ENCODE measurements at regions not wholly inside any gene's neighbourhood (a gene's known extent, or its start where the extent isn't known, plus 50 kb on each side); places are given as distances from the start of the nearest gene placed in this dataset.

DNA sequence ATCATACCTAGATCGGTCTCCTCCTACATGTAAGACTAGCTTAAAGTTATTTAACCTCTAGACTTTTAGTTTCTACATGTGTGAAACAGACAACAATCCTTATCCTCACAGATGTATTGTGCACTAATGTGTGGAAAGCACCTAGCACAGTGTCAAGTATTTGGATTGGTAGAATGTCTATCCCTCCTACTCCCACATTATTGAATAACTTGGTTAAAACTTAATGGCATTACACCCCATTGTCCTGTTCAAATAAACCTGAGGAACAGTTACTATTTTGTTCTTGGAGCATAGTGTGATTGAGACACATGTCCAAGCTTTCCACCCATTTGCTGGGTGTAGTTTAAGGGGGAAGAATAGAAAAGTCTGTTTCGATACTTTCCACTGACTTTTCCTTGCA lies 208.8 kb upstream of the JUN start:
- no peak for DNase-seq
- TF ChIP-seq, protein P1, sequence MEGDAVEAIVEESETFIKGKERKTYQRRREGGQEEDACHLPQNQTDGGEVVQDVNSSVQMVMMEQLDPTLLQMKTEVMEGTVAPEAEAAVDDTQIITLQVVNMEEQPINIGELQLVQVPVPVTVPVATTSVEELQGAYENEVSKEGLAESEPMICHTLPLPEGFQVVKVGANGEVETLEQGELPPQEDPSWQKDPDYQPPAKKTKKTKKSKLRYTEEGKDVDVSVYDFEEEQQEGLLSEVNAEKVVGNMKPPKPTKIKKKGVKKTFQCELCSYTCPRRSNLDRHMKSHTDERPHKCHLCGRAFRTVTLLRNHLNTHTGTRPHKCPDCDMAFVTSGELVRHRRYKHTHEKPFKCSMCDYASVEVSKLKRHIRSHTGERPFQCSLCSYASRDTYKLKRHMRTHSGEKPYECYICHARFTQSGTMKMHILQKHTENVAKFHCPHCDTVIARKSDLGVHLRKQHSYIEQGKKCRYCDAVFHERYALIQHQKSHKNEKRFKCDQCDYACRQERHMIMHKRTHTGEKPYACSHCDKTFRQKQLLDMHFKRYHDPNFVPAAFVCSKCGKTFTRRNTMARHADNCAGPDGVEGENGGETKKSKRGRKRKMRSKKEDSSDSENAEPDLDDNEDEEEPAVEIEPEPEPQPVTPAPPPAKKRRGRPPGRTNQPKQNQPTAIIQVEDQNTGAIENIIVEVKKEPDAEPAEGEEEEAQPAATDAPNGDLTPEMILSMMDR (conservative IDR thresholded peaks at IDR 0.05), result no peak
- Mint-ChIP-seq H3K4me1 (peaks cover 8% of the 10 kb centered on the region), H3K36me3 (ENCODE audit: low read depth) (no peaks in the 10 kb centered on the region), H3K9me3 (no peaks in the 10 kb centered on the region), H3K4me3 (no peak overlapping the region), H3K27ac (no peak overlapping the region), H3K27me3 (ENCODE audit: insufficient read depth) (peaks cover 55% of the 10 kb centered on the region)
- H3K9ac ChIP-seq (ENCODE audit: extremely low read depth, low read length, poor library complexity, severe bottlenecking), result no peak overlapping the region
- no peaks in the 10 kb centered on the region for H3K9me3 ChIP-seq (ENCODE audit: control insufficient read depth, low read length)
- H3K4me3 ChIP-seq (ENCODE audit: low read length), result no peak overlapping the region
- H3K36me3 ChIP-seq (ENCODE audit: control insufficient read depth, insufficient read depth, low read length), result no peaks in the 10 kb centered on the region
- H3K27me3 ChIP-seq (ENCODE audit: control insufficient read depth, insufficient read depth, low read length, poor library complexity, severe bottlenecking), result peaks cover 67% of the 10 kb centered on the region
- H3K27ac ChIP-seq (ENCODE audit: low read depth, low read length), result no peak overlapping the region
- WGBS, 2 experiments (ENCODE audit: insufficient coverage in 1 of 2, insufficient read length in 1 of 2), result 100% methylated on average over 2 of the region's 2 CpGs; no CpG with 5 or more reads in 1 of the 2 experiments
- H3K4me1 ChIP-seq (ENCODE audit: control insufficient read depth, insufficient read depth, low read length), result no peaks in the 10 kb centered on the region

DNA sequence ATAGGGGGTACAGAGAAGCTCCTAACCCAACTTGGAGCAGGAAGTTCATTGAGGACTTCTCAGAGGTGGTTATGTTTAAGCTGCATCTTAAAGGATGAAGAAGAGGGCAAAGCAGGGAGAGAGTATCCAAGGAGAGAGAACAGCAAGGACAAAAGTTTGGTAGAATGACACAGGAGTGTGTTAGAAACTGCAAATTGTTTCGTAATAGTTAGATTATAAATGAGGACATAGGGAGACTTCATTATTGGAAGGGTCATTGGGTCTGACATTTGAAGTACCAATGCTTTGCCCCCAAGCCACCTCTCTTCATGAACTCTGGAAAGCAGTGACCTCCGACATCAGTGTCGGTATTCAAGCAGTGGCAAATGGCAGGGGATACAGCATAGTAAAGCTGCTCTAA lies 209.6 kb upstream of the JUN start:
- Histone ChIP-seq H3K36me3 (ENCODE audit: control insufficient read depth, insufficient read depth, low read length) (no peaks in the 10 kb centered on the region), H3K9me3 (ENCODE audit: control insufficient read depth, low read length) (no peaks in the 10 kb centered on the region), H3K27ac (ENCODE audit: low read depth, low read length) (no peak overlapping the region), H3K4me3 (ENCODE audit: low read length) (no peak overlapping the region), H3K27me3 (ENCODE audit: control insufficient read depth, insufficient read depth, low read length, poor library complexity, severe bottlenecking) (peaks cover 60% of the 10 kb centered on the region), H3K9ac (ENCODE audit: extremely low read depth, low read length, poor library complexity, severe bottlenecking) (no peak overlapping the region), H3K4me1 (ENCODE audit: control insufficient read depth, insufficient read depth, low read length) (no peaks in the 10 kb centered on the region)
- H3K27me3 Mint-ChIP-seq (ENCODE audit: insufficient read depth), result peaks cover 50% of the 10 kb centered on the region
- H3K4me3 Mint-ChIP-seq, result no peak overlapping the region
- no peak overlapping the region for H3K27ac Mint-ChIP-seq
- no peak for DNase-seq
- H3K4me1 Mint-ChIP-seq, result peaks cover 8% of the 10 kb centered on the region
- TF ChIP-seq, protein P1 (conservative IDR thresholded peaks at IDR 0.05), result no peak
- 90 to 95% methylated on average over 3 of the region's 3 CpGs for WGBS, 2 experiments (ENCODE audit: insufficient coverage in 1 of 2, insufficient read length in 1 of 2)
- no peaks in the 10 kb centered on the region for H3K9me3 Mint-ChIP-seq
- H3K36me3 Mint-ChIP-seq (ENCODE audit: low read depth), result no peaks in the 10 kb centered on the region

DNA sequence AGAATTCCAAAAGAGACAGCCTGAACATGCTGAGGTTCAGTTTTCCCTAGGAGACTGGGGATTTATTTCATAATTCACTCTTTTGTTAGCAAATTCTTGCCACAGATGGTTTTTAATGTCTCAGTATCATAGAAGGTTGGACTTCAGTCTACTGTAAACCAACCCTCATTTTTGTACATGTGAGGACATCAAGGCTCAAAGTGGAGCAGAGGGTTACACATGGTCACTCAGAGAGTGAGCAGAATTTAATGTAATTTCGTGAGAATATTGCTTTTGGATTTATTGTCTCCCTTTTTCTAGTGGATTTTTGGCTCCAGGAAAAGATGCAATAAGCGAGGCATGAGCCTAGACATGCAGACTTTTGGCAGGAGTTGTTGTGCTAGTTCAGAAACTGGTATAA lies 210.8 kb upstream of the JUN start:
- H3K27ac ChIP-seq (ENCODE audit: low read depth, low read length), result no peak overlapping the region
- no peak overlapping the region for H3K4me3 Mint-ChIP-seq
- no peaks in the 10 kb centered on the region for H3K9me3 ChIP-seq (ENCODE audit: control insufficient read depth, low read length)
- no peak overlapping the region for H3K9ac ChIP-seq (ENCODE audit: extremely low read depth, low read length, poor library complexity, severe bottlenecking)
- H3K36me3 Mint-ChIP-seq (ENCODE audit: low read depth), result no peaks in the 10 kb centered on the region
- H3K4me3 ChIP-seq (ENCODE audit: low read length), result no peak overlapping the region
- TF ChIP-seq, protein P1 (conservative IDR thresholded peaks at IDR 0.05), result no peak
- no peaks in the 10 kb centered on the region for H3K9me3 Mint-ChIP-seq
- H3K4me1 Mint-ChIP-seq, result peaks cover 8% of the 10 kb centered on the region
- peaks cover 47% of the 10 kb centered on the region for H3K27me3 ChIP-seq (ENCODE audit: control insufficient read depth, insufficient read depth, low read length, poor library complexity, severe bottlenecking)
- no peaks in the 10 kb centered on the region for H3K36me3 ChIP-seq (ENCODE audit: control insufficient read depth, insufficient read depth, low read length)
- WGBS, 2 experiments (ENCODE audit: insufficient coverage in 1 of 2, insufficient read length in 1 of 2), result 88 to 94% methylated on average over 2 of the region's 2 CpGs
- no peak overlapping the region for H3K27ac Mint-ChIP-seq
- H3K27me3 Mint-ChIP-seq (ENCODE audit: insufficient read depth), result peaks cover 38% of the 10 kb centered on the region
- no peaks in the 10 kb centered on the region for H3K4me1 ChIP-seq (ENCODE audit: control insufficient read depth, insufficient read depth, low read length)
- no peak for DNase-seq

Measured in endodermal cell (in vitro differentiated cells).